Astrocyte of the spinal cord (primary cell): ENCODE measurements at regions not wholly inside any gene's neighbourhood (a gene's known extent, or its start where the extent isn't known, plus 50 kb on each side); places are given as distances from the start of the nearest gene placed in this dataset.

Experiments
- DNase-seq: peaks from one replicate; pipeline ENCODE4 v3.0.0; 2011; ENCODE audit warnings: low read depth, low spot score
- H3K4me3 ChIP-seq: 2 replicates; pipeline ENCODE4 v1.5.1; 2011; ENCODE audit warnings: low read depth, mild to moderate bottlenecking, low read length, moderate library complexity
- in situ Hi-C: cut with HindIII; loops from 2 replicates; pipeline ENCODE4 v1.10.0; 2017; ENCODE audit warnings: low sequenced_read_pairs
- TF ChIP-seq, protein P1 (sequence below): IDR thresholded peaks from 2 replicates; pipeline ENCODE4 v1.5.1; 2012; ENCODE audit warnings: low read depth, mild to moderate bottlenecking, low read length, inconsistent platforms

DNA sequence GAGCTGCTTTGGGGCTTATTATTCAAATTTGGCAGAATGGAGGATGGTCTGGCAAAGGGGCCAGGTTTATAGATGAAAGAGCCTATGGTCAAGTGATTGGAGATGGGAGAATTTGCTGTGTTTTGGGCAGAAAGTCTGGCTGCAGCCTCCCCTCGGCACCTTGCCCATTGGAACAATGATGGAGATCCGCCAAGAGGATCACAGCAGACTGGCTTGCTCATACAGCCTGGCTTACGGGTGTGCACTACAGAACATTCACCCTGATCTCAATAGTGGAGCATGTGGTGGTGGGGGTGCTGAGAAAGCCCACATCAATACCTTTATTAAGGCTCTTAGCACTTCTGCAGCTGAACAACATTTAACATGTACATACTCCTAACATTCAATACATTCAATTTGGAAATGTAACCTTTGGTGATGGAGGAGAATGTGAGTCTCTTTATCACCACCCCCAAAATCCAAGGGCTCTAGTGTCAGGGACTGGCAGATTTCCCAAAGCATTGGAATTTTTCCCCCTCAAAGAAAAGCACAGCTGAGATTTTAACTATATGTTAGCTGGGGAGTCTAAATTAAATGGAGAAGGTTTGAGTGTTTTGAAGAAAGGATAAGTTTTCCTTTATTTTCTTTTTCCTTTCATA, 118.4 kb upstream of the TMC3 start:
- no peak overlapping the region for H3K4me3 ChIP-seq
- TF ChIP-seq, protein P1, sequence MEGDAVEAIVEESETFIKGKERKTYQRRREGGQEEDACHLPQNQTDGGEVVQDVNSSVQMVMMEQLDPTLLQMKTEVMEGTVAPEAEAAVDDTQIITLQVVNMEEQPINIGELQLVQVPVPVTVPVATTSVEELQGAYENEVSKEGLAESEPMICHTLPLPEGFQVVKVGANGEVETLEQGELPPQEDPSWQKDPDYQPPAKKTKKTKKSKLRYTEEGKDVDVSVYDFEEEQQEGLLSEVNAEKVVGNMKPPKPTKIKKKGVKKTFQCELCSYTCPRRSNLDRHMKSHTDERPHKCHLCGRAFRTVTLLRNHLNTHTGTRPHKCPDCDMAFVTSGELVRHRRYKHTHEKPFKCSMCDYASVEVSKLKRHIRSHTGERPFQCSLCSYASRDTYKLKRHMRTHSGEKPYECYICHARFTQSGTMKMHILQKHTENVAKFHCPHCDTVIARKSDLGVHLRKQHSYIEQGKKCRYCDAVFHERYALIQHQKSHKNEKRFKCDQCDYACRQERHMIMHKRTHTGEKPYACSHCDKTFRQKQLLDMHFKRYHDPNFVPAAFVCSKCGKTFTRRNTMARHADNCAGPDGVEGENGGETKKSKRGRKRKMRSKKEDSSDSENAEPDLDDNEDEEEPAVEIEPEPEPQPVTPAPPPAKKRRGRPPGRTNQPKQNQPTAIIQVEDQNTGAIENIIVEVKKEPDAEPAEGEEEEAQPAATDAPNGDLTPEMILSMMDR = no peak
- DNase-seq = peak; percentile 59
- in situ Hi-C loops = no loop called here

DNA sequence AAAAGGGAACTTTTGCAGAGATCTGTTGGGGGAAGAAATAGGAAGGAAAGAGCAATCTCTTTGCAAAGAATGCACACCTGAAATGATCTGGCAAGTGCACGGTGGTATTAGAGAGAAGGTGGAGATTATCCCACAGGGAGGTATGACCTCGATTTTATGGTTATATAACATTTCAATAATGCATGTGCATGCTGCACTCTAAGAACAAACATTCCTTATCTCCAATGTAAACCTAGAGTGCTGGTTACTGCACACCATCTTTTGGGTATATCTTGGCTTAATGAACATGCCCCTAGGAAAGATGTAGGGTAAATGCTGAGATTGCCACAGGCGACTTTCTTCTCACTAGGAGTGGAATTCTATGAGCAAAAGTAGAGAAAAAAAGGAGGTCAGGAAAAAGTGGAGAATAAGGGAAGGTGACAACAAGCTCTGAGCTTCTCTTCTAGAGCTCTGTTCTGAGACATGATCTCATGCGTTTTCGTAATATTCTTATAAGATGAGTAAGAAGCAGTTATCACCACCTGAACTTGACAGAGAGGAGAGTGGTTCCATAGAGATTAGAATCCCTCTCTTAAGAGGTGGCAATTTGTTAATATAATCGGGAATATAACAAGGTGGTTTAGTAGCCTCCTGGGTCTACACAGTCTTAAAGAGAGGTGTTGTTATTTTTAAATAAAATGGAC, 117.5 kb upstream of the TMC3 start:
- in situ Hi-C loops = no loop called here
- H3K4me3 ChIP-seq = no peak overlapping the region
- TF ChIP-seq, protein P1 = no peak
- DNase-seq = no peak

DNA sequence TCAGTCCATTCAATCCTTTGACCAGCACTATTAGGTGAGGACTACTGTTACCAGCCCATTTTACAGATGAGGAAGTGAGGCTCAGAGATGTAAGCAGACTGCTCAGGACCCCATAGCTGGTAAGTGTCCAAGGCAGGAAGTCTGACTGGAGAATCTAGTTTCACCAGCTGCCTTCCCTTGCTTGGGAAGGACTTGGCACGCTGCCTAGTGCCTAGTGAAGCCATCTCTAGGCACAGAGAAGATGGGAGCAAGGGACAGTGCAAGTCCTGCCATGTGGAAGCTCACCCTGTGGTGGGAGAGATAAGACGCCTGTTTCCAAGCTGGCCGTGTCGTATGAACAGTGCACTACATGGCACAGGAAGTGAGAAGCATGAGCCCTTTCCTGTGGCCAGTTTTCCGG, 111.8 kb upstream of the TMC3 start:
- TF ChIP-seq, protein P1 = no peak
- in situ Hi-C loops = no loop called here
- no peak overlapping the region for H3K4me3 ChIP-seq
- no peak for DNase-seq

DNA sequence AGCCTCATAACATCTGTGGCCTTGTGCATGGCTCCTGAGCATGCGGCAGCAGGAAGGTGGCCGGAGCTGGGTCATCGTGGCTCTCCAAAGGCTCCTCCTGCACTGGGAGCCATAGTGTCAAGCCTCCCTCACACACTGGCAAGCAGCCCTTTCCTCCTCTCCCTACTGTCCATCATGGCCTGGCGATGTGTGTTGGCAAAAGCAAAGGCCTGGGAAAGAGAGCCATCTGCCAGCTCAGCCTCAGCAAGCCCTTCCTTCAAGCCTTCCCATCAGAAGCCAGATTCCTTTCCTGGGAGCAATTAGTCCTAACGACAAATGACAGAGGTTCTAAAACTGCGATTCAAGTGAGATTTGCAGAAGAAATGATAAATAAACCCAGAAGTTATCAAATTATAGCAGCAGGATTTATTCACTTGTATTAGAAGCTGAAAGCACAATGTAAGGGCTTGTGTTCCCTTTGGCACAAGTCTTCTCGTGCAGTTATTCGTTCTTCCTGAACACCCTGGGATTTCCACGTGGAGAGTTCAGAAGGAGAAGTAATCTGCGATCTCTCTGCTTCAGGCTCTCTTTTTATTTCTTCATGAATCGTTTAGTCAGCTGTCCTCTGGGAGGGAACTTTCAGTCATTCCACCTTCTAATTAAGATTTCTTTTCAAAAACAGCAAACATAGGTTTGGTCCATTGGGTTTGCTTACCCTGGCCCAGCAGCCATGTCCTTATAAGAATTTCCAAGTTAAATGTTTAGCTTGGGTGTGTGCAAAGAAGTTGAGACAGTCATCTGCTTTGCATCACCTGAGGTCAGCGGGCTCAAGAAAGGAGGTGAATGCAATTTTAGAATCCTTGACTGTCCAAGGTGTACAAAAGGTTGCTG, 110.3 kb upstream of the TMC3 start:
- in situ Hi-C loops = no loop called here
- H3K4me3 ChIP-seq = no peak overlapping the region
- TF ChIP-seq, protein P1 = no peak
- no peak for DNase-seq

DNA sequence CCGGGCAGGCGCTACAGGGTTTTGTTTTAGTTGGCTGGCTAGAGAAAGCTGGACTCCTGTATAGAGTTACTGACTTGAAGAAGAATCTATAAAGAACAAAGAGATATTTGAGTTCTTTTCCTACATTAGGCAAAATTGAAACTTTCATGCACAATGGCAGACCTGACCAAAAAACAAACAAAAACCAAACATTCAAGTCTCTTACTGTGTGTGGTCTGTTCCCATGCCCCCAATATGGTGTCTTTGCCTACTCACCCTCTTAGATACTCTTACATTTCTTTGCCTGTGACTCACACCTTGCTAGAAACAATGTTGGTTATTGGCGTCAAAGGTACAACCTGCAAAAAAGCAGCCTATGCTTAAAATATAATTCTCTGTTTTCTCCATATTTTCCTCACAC, 109.5 kb upstream of the TMC3 start:
- DNase-seq = no peak
- in situ Hi-C loops = no loop called here
- no peak overlapping the region for H3K4me3 ChIP-seq
- TF ChIP-seq, protein P1 = no peak

DNA sequence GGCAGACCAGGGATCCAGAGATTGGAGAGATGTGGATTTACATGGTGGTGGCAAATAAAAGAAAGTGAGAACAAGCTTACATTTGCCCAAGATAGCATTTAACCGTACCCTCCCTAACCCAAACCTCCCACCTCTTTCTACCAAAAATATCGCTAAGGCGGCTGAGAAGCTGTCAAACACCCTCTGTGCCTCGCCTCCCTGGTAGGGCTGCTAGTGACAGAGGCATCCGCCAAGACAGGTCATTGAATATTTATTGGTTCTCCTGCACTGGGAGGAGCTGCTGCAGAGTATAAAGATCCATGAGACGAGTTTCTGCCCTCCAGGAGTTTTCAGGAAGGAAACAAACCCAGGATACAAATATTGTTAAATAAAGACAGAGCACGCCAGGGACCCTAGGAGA, 107.3 kb upstream of the TMC3 start:
- no peak for DNase-seq
- TF ChIP-seq, protein P1 = no peak
- no peak overlapping the region for H3K4me3 ChIP-seq
- in situ Hi-C loops = no loop called here
